ENCODE measurements at regions not wholly inside any gene's neighbourhood (a gene's known extent, or its start where the extent isn't known, plus 50 kb on each side); places are given as distances from the start of the nearest gene placed in this dataset.

- Histone ChIP-seq H3K4me3 (no peak overlapping the region), H3K9me1 (ENCODE audit: control insufficient read depth, insufficient read depth, low read length) (no peaks in the 10 kb centered on the region), H3K4me1 (replicated peaks in 1 of 2; ENCODE audit: control insufficient read depth in 2 of 2, insufficient read depth in 2 of 2, low read length in 2 of 2) (peaks cover 6 to 9% of the 10 kb centered on the region in 2 experiments; a peak in 3 of 5 replicates), H3K9me3 (replicated peaks; ENCODE audit: control insufficient read depth, insufficient read depth, low read depth, low read length) (no peaks in the 10 kb centered on the region), H3K27me3 (ENCODE audit: control insufficient read depth in 2 of 2, insufficient read depth in 2 of 2, low read length in 2 of 2) (no peaks in the 10 kb centered on the region), H3K27ac (ENCODE audit: extremely low read depth, low read depth, low read length) (no peak overlapping the region), H3K9ac (ENCODE audit: insufficient read depth in 1 of 2, low read depth in 2 of 2, low read length in 2 of 2) (no peak overlapping the region), H3K79me2 (ENCODE audit: control insufficient read depth, insufficient read depth, low read length) (no peaks in the 10 kb centered on the region), H3K4me2 (ENCODE audit: insufficient read depth, low read length) (no peak overlapping the region), H4K20me1 (replicated peaks; ENCODE audit: control insufficient read depth, insufficient read depth, low read length) (no peaks in the 10 kb centered on the region), H3K36me3 (ENCODE audit: control insufficient read depth, insufficient read depth, low read length) (no peaks in the 10 kb centered on the region), H2AFZ (ENCODE audit: low read depth, low read length) (no peak overlapping the region)
- FAIRE-seq, result no peak
- 25% methylated on average over 1 of the region's 1 CpG for WGBS (ENCODE audit: insufficient coverage, low coverage, missing lambda C conversion rate)
- no TSS peak for BruUV-seq (replicated peaks)
- no peak for ATAC-seq
- ChIA-PET CTCF (ENCODE audit: low intra/inter-chr PET ratio) (no interaction called here), POLR2A (interaction anchor here (0.7 to 1.0 kb wide), 2 partner anchors 41 to 555 kb away, joined by 3 read pairs; no protein-coding TSS in a partner anchor)
- TF ChIP-seq ZNF197 (CRISPR knock-in tag; IDR thresholded peaks at IDR 0.05; ENCODE audit: low read depth), result no peak
- 0 out of 2 replicates have a peak, but pooled peaks have one; percentile 64 for TF ChIP-seq ZNF24 (IDR thresholded peaks at IDR 0.05)
- intact Hi-C loops (cut with micrococcal nuclease), result loop anchor here (10.0 kb wide), 1 partner anchor 221 kb away; the partner anchor contains the start of gene JUN
- in situ Hi-C loops (cut with MboI), result no loop called here
- DNase-seq (ENCODE audit: extremely low read depth in 1 of 4, low spot score in 3 of 4), result no peak
Observed at GRCh38 chr1:59005491-59006288, 221.8 kb upstream of the JUN start.

DNA sequence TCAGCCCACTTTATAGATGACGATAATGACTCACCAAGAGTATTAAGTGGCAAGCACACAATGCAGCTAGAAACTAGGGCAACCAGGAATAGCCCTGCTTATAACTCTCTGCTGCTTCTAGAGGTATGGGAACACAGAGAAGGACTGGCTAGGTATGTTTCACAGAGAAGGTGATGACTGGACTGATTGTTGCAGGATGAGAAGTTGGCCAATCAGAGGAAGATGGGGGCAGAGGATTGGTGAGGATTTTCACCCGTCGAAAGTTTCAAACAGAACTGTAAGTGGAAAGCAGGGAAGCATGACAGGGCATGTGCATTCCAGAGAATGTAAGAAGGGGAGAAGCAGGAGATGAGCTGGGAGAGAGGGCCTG, 222.4 kb upstream of the JUN start:
- Histone ChIP-seq H3K4me2 (ENCODE audit: insufficient read depth, low read length) (no peak overlapping the region), H3K4me1 (replicated peaks in 1 of 2; ENCODE audit: control insufficient read depth in 2 of 2, insufficient read depth in 2 of 2, low read length in 2 of 2) (peaks cover 6 to 9% of the 10 kb centered on the region in 2 experiments; a peak in 3 of 5 replicates), H3K79me2 (ENCODE audit: control insufficient read depth, insufficient read depth, low read length) (no peaks in the 10 kb centered on the region), H3K9me3 (replicated peaks; ENCODE audit: control insufficient read depth, insufficient read depth, low read depth, low read length) (no peaks in the 10 kb centered on the region), H2AFZ (ENCODE audit: low read depth, low read length) (no peak overlapping the region), H3K27me3 (ENCODE audit: control insufficient read depth in 2 of 2, insufficient read depth in 2 of 2, low read length in 2 of 2) (no peaks in the 10 kb centered on the region; a peak in 1 of 5 replicates), H3K9me1 (ENCODE audit: control insufficient read depth, insufficient read depth, low read length) (no peaks in the 10 kb centered on the region), H3K36me3 (ENCODE audit: control insufficient read depth, insufficient read depth, low read length) (no peaks in the 10 kb centered on the region), H3K9ac (ENCODE audit: insufficient read depth in 1 of 2, low read depth in 2 of 2, low read length in 2 of 2) (no peak overlapping the region), H4K20me1 (replicated peaks; ENCODE audit: control insufficient read depth, insufficient read depth, low read length) (no peaks in the 10 kb centered on the region), H3K4me3 (no peak overlapping the region), H3K27ac (ENCODE audit: extremely low read depth, low read depth, low read length) (no peak overlapping the region)
- 49% methylated on average over 3 of the region's 3 CpGs for WGBS (ENCODE audit: insufficient coverage, low coverage, missing lambda C conversion rate)
- BruUV-seq (replicated peaks), result no TSS peak
- ChIA-PET POLR2A (interaction anchor here (0.7 kb wide), 1 partner anchor 556 kb away, joined by 3 read pairs; no protein-coding TSS in a partner anchor), CTCF (ENCODE audit: low intra/inter-chr PET ratio) (no interaction called here)
- FAIRE-seq (no peak), ATAC-seq (no peak), DNase-seq (ENCODE audit: extremely low read depth in 1 of 4, low spot score in 3 of 4) (no peak)
- in situ Hi-C loops (cut with MboI), result no loop called here
- intact Hi-C loops (cut with micrococcal nuclease), result loop anchor here (10.0 kb wide), 1 partner anchor 221 kb away; the partner anchor contains the start of gene JUN
- TF ChIP-seq ETV5 (CRISPR knock-in tag; IDR thresholded peaks at IDR 0.05; ENCODE audit: low read depth), result no peak
- no peak for TF ChIP-seq ETS2 (tag; IDR thresholded peaks at IDR 0.05; ENCODE audit: borderline replicate concordance, poor library complexity, severe bottlenecking)
- TF ChIP-seq HMG20B (CRISPR knock-in tag; IDR thresholded peaks at IDR 0.05), result no peak
